ENCODE measurements at regions not wholly inside any gene's neighbourhood (a gene's known extent, or its start where the extent isn't known, plus 50 kb on each side); places are given as distances from the start of the nearest gene placed in this dataset.

- TF ChIP-seq MXI1 (IDR thresholded peaks at IDR 0.05; ENCODE audit: borderline replicate concordance, low read depth, low read length) (no peak), POLR2A (IDR thresholded peaks at IDR 0.05; ENCODE audit: low read depth, low read length) (no peak), SMC3 (IDR thresholded peaks at IDR 0.05; ENCODE audit: low read depth, low read length) (no peak), CEBPB (IDR thresholded peaks at IDR 0.05; ENCODE audit: low read depth, low read length) (no peak), USF2 (IDR thresholded peaks at IDR 0.05; ENCODE audit: low read depth, low read length) (no peak)
- intact Hi-C loops (cut with micrococcal nuclease) (no loop called here), in situ Hi-C loops (cut with MboI; ENCODE audit: low sequenced_read_pairs) (no loop called here), dilution Hi-C loops (cut with HindIII; ENCODE audit: low sequenced_read_pairs, unreplicated experiment) (no loop called here)
- no peak overlapping the region for H3K18ac ChIP-seq (ENCODE audit: low read depth, low read length)
- no peak overlapping the region for H2AFZ ChIP-seq (replicated peaks; ENCODE audit: low read length, poor library complexity)
- H3K4ac ChIP-seq (ENCODE audit: low read depth, low read length): no peak overlapping the region
- H2BK15ac ChIP-seq (ENCODE audit: low read depth, low read length): no peak overlapping the region
- H3K79me1 ChIP-seq (ENCODE audit: low read depth in 1 of 2, low read length in 2 of 2): no peaks in the 10 kb centered on the region
- ChIA-PET CTCF (no interaction called here), POLR2A (ENCODE audit: unreplicated experiment) (no interaction called here)
- no CpG with 5 or more reads among the region's 2 CpGs for WGBS, 2 experiments (ENCODE audit: extremely low coverage in 2 of 2, insufficient read length in 1 of 2)
- no peak overlapping the region for H2AK5ac ChIP-seq (ENCODE audit: low read depth, low read length)
- ATAC-seq (ENCODE audit: low read depth) (no peak), DNase-seq (no peak)
- no peak overlapping the region for H2BK20ac ChIP-seq (ENCODE audit: low read depth, low read length)
- H3K9ac ChIP-seq (ENCODE audit: low read depth, low read length): no peak overlapping the region
- H3K27me3 ChIP-seq (ENCODE audit: control insufficient read depth, insufficient read depth, low read length): no peaks in the 10 kb centered on the region; the same call in 1 of the 2 replicates
- H2AK9ac ChIP-seq (replicated peaks; ENCODE audit: low read depth, low read length, poor library complexity): no peak overlapping the region
- no peaks in the 10 kb centered on the region for H4K20me1 ChIP-seq (ENCODE audit: insufficient read depth, low read length)
- H3K4me3 ChIP-seq (ENCODE audit: insufficient read depth, low read depth, low read length): no peak overlapping the region
- no TSS peak for BruUV-seq (replicated peaks)
- H3K56ac ChIP-seq (ENCODE audit: extremely low read depth, insufficient read depth, low read length): no peak overlapping the region
- no peak overlapping the region for H4K91ac ChIP-seq (ENCODE audit: insufficient read depth, low read depth, low read length)
- no peak overlapping the region for H2BK120ac ChIP-seq (ENCODE audit: low read depth, low read length)
- no peak overlapping the region for H3K23ac ChIP-seq (ENCODE audit: low read depth, low read length)
- H4K5ac ChIP-seq (ENCODE audit: low read depth, low read length): no peak overlapping the region
- H3K9me3 ChIP-seq (ENCODE audit: control insufficient read depth, insufficient read depth, low read length): no peaks in the 10 kb centered on the region
- no peak overlapping the region for H4K8ac ChIP-seq (ENCODE audit: low read depth in 2 of 2, low read length in 2 of 2)
- no peaks in the 10 kb centered on the region for H3K9me1 ChIP-seq (ENCODE audit: insufficient read depth, low read length)
- no peak overlapping the region for H2BK5ac ChIP-seq (ENCODE audit: low read depth, low read length, poor library complexity, severe bottlenecking)
- no peaks in the 10 kb centered on the region; the same call in 1 of the 2 replicates for H3K4me1 ChIP-seq (ENCODE audit: control insufficient read depth, insufficient read depth, low read length)
- no peaks in the 10 kb centered on the region for H3K36me3 ChIP-seq (ENCODE audit: control insufficient read depth, insufficient read depth, low read length)
- H3K14ac ChIP-seq (replicated peaks; ENCODE audit: low read depth, low read length): no peak overlapping the region
- H3K27ac ChIP-seq (ENCODE audit: insufficient read depth, low read length): no peak overlapping the region
- H3K4me2 ChIP-seq (ENCODE audit: low read depth, low read length): no peak overlapping the region
These were observed 210.7 kb upstream of the SLC7A11 start for GRCh38 chr4:138452826-138453225.
